Hematopoietic multipotent progenitor cell (in vitro differentiated cells): ENCODE measurements at regions not wholly inside any gene's neighbourhood (a gene's known extent, or its start where the extent isn't known, plus 50 kb on each side); places are given as distances from the start of the nearest gene placed in this dataset.

Experiments
- DNase-seq, 3 donors: peaks; one replicate each; pipeline ENCODE4 v3.0.0-alpha.2; 2011 to 2015; ENCODE audit warnings: low read depth in 2 of 3, low spot score in 2 of 3

DNA sequence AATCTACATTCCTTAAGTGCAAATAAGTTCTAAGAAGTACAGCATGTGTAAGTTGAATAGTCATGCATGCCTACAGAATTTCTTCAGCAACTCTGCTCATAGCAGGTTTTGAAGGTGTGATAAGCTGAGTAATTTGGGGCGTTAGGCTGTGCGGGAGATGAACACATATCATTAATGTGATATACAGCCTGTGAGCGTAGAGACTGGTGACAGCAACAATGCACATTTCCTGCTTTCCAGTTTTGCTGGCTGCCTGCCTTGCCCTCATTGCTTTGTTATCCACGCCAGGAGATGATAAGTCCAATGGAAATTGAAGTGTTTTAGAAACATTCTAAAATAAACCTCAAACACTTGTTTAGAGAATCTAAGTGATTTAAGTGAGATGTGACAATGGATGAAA lies 1709.4 kb downstream of the ARAP2 start:
- no peak for DNase-seq

DNA sequence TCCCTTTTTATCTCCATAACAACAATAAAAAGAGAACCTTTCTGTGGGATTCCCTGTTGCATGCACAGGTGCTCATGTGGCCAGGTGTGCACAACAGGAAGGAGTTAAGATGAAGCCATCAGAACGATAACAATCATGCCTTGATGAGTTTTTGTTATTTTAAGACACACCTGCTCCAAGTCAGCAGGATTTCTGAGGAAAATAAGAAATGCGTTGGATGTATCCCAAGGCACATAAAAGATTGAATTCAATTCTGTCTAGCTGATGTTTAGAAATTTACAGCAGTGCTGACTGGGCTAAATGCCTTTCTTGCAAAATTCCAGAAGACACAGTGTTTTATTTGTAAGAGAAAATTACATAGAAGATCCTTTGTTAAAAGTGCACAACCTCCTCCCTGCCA lies 1678.2 kb downstream of the ARAP2 start:
- DNase-seq = no peak

DNA sequence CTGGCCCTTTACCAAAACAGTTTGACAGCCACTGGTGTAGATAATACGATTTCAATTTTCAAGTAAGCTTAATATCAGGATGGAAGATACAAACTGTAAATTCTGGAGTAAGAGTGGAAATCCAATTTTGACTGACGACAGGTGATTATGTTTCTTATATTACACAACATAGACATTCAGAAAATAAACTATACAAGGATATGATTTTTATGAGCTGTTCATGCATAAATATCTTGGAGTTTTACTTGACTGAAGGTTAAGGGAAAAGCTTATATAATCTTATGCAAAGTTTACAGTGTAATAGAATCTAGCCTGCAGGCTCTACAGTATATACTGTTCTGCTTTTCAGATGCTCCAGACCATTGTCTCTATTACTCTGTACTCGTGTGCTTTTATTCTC lies 1672.3 kb downstream of the ARAP2 start:
- no peak for DNase-seq

DNA sequence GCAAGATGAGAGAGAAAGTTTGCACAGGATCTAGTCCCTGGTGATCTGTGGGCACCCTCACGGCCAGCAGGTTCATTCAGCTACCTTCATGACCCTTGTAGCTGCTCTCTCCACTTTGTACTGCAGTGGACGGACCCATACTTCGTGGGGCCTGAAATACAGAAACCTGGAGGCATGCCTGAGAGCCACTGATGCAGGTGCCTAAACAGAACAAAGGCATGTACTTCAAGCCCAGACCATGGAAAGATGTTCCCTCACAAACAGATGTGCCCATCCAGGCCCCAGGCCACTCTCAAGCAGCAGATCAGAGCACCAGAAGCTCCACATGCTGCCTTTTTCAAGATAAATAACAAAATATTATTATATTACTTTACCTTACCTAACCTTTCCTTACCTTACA lies 1629.0 kb downstream of the ARAP2 start:
- no peak for DNase-seq

DNA sequence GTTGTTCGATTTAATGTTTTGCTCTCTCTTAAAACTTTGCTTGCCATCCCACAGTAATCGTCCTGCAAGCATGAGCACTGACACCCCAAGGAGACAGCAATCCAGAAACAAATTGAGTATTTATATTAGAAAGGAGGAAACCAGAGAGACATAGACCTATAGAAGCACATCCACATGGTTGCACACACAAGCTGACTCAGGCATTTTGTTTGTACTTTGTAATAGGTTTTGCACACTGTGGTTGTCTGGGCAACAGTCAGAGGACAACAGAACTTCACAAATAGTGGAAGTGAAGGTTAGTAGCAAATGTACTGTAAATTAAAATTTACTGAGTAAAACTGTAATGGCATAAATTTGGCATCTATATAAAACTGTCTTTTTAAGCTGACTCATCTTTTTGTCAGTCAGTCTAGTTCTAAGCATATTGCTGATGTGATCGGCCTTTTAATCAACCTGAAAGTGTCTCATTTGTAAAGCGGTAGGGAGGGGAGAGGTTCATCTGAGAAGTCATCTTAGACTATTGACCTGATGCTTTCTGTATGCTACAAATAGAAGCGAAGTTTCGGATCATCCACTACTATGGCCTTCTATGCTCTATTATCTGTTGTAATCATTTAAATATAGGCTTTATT lies 1624.7 kb downstream of the ARAP2 start:
- peak in 1 of 3 donors; percentile 0 for DNase-seq

DNA sequence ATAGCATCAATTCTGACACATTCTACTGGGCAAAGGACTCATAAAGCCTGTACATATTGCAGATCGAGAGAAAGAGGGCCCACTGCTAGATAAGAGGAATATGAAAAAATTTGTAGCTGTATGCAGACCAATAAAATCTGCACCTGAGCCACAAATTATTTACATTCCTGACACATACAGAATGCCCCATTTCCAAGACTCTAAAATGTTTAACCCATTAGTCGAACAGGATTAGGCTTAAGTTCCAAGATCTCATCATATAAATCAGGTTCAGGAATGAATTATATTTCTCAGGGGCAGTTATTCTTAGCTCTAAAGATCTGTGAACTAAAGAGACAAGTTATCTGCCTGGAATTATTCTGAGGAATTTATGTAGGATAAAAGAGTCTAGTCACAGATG lies 1615.8 kb downstream of the ARAP2 start:
- no peak for DNase-seq

DNA sequence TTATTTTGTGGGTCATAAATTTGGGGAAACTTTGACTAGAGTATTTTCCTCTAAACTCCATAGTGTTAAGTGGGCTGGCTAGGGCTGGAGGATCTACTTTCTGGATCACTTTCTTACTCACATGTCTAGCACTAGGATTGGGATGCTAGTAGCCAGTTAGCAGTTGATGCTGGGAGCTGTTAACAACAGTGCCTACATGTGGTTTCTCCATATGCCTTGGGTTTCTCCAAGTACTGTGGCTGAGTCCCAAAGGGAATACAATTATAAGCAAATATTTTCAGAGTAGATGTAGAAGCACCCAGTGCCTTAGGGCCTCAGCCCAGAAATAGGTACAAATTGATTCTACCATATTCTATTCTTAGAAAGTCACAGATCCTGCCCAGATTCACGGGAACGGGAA lies 1614.9 kb downstream of the ARAP2 start:
- DNase-seq = no peak

DNA sequence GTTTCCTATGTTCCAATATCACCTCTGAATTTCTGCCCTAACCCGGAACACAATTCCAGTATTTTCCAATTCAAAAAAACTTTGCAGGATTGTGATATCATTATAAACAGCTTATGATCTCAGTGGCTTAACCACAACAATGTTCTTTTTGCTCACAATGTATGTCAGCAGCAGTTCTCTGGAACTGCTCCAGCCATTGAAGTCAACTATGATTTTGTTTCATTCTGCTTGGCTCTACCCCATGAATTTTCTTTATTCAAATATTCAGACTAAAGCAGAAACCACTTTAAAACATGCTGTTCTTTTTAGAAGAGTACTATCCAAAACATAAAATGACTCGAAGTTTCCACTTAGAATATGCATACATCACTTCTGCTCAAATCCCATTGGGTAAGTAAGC lies 1611.1 kb downstream of the ARAP2 start:
- DNase-seq = no peak

DNA sequence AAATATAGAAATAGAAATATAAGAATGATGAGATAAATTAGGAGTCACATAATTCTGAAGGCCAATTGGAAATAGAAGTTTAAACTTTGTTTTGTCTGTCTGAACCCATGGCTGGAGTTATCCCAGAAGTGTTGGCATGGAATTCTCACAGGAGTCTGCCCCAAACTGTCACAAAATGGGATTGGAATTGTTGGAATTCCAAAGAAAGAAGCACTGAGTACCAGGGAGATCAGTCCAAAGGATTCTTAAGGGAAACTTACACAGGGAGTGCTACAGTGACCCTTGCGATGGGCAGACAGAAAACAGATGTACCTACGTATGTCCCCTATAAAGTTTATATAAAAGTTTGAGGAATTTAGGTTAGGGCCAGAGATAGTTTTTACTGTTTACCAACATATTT lies 1607.7 kb downstream of the ARAP2 start:
- DNase-seq = no peak

DNA sequence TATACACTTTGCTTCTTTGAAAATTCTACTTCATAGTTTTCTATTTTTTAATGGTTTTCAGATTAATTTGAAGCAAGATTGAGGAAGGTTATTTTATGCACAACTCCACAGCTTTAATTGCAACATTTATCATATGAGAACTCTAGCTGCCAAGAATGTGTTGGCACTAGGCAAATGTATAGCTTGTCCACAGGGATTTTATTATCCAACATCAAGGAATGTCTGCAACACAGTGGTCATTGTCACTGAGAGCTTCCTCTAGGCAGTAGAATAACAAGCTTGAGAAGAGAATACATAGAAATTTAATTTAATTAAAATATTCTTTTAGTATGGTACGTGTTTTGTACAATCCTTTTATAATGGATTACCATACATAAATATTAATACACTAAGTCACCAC lies 1600.8 kb downstream of the ARAP2 start:
- no peak for DNase-seq

DNA sequence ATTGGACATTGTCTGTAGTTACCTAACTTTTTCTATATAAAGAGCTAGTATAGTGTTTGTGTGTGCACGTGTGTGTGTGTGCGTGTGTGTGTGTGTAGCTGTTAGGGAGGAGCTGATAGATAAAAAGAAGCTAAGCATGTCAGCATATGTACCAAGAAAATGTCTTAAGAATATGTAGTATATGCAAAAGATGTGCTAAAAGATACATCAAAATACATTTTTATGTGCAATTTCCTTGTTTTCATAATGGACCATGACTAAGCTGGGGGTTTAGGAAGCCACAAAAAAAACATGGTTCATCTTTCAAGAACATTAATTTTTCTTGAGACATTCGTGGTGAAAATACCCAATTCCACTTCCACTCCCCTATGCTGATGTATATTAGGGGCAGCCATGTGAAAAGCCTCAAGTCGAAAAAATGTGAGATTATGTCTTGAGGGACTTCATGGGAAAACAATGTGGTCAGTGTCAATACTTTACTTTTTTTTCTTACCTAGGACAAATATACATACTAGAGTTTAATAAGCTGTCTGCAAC lies 1599.7 kb downstream of the ARAP2 start:
- no peak for DNase-seq

DNA sequence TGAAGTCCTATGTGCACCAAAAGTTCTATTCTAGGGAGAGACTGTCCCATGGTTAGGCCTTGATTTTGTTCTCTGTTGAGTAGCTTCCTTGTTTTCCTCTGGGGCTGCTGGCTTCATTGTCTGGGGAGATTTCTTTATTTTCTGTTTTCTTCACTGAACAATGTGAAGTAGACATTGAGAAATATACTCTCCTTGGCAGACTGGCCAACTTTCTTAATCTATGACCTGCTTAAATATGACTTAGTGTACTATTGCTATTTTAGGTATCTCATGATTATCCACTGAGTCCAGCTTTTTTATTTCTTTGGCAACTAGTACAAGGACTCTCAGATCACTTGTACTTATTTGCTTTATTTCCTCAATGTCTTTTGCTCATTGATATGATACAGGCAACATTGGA lies 1594.6 kb downstream of the ARAP2 start:
- no peak for DNase-seq

DNA sequence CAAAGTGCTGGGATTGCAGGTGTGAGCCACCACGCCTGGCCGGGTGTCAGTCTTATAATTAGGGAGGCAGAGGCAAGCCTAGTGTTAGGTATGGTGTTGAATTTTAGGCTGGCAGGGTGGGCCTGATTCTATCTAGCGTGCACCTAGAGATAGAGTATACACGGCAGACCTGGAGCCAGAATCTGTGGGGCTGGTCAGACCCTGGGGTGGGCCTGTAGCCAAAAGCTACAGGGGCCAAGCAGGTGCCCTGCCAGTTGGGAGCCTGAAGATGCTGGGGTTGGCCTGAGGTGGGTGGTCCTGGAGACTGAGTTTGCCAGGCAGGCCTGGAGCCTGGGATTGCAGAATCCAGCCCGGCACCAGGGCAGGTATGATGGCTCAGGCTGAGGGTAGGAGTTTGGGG lies 1580.3 kb downstream of the ARAP2 start:
- DNase-seq = no peak

DNA sequence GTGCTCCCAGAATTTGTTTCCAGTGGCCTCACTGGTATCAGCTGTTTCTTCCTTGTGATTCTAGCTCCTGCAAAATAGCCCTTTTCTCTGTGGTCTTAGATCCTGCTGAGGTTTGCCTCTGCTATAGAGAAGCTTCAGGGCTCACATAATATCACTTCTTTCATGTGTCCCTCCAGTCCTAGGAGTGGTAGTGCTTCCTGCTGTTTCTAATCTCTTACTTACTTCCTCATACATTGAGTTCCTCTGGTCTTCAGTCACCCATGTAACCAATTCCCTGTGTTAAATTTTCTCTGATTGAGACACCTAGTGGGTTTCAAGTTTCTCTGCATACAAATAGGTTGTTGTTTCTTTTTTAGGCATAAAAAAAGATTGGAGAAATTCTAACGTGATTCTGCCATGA lies 1567.9 kb downstream of the ARAP2 start:
- DNase-seq = no peak

DNA sequence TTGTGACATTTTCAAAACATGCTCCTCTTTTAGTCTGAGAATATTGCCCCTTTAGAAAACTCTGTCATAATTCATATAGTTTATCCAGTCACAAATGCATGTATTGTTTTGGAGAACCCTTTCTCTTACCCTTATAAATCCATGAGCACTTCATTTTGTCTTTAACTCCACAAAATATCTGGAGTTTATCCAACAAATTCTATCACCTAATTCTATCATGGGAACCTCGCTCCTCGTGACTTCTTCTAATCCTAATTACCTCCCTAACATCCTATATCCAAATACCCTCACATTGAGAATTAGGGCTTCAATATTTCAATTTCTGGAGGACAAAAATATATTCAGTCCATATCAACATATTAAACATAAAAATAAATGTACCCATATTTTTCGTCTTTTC lies 1565.9 kb downstream of the ARAP2 start:
- no peak for DNase-seq

DNA sequence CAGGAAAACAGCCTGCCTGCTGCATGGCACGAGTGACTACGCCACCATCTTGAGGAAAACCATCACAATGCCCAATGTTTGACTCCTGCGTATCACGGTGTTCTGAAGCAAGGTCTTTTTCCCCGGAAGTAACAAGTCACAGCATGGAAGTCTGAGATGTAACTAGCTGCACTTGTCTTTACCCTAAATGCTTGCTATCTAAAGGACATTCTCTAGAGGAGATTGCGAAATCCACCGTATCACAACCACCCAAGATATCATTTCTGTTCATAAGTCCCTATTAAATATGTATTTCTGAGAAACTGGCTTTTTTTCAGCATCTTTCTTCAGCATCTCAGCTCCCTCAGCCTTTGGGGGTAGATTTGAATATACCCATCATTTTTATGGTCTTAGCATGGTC lies 1565.1 kb downstream of the ARAP2 start:
- no peak for DNase-seq

DNA sequence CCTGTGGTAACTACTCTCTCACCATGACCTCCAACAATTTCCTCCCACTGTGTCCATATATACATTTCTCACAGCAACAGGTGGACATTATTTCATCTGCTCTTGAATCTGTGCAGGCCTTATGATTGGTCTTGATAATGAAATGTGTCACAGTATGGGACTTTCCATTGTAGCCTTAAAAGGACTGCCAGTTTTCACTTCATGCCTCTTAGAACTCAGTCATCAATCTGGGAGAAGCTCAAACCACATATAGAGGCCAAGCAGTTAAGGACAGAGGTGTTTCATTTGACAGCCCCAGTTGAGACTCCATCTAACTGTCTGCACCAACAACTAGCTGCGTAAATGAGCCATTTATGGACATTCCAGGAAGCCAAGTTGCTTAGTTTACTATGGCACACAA lies 1534.8 kb downstream of the ARAP2 start:
- no peak for DNase-seq

DNA sequence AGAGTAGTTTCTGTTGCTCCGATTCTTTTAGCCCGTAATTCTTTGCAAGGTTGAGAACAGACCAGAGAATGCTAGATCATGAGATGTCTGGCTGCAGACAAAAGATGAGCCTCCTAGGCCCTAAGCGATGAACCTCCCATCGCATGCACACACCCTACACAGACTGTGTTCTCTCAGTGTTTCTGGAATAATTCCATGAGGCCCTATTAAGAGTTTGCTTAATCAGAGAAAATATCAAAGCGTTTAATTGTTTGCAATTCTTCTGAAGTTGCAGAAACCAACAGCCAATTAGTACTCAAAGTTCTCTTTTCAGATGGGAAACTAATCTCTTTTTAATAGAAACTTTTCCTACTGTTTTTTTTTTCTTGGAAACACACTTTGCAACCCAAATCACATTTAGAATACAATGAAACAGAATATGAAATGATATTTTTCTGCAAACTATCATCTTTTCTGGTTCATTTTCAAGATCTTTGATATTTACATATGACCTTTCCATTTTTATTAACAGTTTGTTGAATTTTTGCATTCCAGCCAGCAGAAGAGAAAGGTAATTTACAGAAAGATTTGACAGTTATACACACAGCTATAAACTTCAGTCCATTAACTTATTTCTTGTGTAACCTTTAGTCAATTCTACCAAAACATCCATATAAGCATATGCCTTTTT lies 1525.6 kb downstream of the ARAP2 start:
- no peak for DNase-seq

DNA sequence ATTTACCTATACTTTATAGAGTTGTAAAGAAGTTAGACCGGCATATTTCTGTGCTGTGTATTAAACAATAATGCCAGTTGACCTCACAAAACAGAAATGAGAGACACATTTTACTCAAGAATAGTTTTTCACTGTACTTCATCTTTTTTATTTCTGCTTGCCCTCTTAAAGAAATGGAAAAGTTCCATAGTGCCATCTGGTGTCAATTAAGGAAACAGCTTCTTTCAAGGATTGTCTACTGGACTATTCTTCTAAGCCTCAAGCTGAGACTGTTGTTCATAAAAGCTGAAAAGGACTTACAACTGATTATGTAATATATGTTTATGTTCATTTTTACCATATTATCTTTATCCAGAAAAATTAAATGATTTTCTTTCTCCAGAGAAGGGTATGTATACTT lies 1523.7 kb downstream of the ARAP2 start:
- DNase-seq = peak in 2 of 3 donors; percentile 2 to 51

DNA sequence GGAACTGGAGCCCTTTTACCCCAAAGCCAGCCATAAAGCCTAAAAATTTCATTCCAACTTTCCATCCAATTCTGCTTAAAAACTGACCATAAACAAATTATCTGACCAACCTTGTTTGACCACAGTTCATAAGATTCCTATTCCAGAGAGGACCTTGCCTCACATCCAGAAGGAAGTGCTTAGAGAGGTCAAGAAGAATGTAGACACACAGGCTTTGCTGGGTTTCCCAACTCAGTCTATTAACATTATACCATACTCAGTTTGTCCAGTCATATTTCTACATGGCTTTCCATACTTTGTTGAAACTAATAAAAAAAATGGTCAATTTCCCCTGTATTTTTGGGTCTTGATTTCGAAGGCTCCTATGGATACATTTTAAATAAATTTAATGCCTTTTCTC lies 1522.5 kb downstream of the ARAP2 start:
- no peak for DNase-seq

DNA sequence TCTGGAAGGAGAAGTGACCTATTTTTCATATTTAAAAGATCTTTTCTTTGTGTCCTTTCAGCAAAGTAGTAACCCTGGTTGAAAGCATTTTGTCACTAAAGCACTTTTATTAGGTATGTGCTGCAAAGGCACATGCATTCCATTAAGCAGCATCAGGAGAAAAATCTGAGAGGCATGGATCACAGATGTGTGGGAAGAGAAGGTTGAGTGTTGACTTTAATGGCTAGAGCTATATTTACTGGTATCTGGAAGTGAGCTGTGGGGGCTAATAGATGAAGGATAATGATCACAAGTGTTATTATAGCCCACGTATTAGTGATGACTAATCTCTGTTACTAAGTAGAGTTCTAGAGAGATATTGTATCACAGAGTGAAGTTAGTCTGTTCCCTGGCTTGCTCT lies 1520.7 kb downstream of the ARAP2 start:
- no peak for DNase-seq

DNA sequence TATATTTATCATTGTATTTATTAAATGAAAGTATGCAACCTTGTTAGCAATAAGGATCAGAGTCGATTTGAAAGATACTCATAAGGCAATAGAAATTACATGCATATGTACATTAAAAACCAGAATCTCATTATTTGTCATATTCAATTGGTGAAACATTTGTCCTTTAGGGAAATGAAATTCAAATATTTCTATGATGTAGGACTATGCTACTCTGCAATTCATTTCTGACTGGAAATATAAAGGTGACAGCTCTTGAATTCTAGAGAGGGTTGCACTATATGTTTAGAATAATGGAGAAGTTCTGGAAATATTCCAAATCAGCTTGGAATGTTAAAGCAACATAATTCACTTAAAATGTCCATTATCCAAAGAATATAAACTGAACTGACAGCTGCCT lies 1519.8 kb downstream of the ARAP2 start:
- no peak for DNase-seq

DNA sequence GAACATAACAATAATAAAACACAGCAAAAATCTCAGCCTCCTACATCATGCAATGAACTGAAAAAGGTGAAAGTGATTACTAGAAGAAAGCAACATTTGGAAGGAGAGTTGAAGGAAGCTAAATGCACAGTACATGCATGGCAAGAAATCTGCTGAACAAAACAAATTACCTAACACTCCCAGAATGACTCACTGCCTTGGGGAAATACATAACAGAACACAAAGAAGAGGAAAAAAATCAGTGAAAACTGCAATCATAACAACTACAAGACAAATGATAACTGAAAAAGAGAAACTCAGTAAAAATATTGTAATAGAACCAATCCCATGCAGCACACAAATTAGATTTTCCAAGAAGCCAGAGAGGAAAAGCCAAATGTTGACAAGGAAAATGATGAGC lies 1513.2 kb downstream of the ARAP2 start:
- DNase-seq = no peak
